Activated naive CD8-positive, alpha-beta T cell treated with anti-CD3 and anti-CD28 coated beads, Interleukin-2, amount 10 ng/mL, durations not matched to agents 7 days and 5 days (primary cell): ENCODE measurements at regions not wholly inside any gene's neighbourhood (a gene's known extent, or its start where the extent isn't known, plus 50 kb on each side); places are given as distances from the start of the nearest gene placed in this dataset.
"Not testable (repeated sequence)": the region's sequence is repeated elsewhere in the genome, so short reads cannot be mapped to it uniquely, and the experiment has no call there.

Experiments used
- ATAC-seq: fragments of 150-1000 bp; cut with Tn5 transposase; one replicate; pipeline ENCODE4 v1.10.0; 2021; ENCODE audit warnings: low read depth, moderate library complexity
- POLR2A ChIA-PET: fragments of 350-600 bp; sonication (Branson Sonifier 250); formaldehyde crosslinking; loops from one replicate; lab custom pipeline; 2021; ENCODE audit warnings: antibody characterized with exemption; lab: Charles Lee
- DNase-seq: peaks from one replicate; pipeline ENCODE4 v3.0.0; 2021
- H3K27ac Mint-ChIP-seq: one replicate; pipeline ENCODE4 v1.8.0; 2022; ENCODE audit warnings: mild to moderate bottlenecking, mixed read lengths
- H3K27me3 Mint-ChIP-seq: one replicate; pipeline ENCODE4 v1.8.0; 2022; ENCODE audit warnings: mild to moderate bottlenecking, moderate library complexity, mixed read lengths
- H3K36me3 Mint-ChIP-seq: one replicate; pipeline ENCODE4 v1.8.0; 2021; ENCODE audit warnings: mild to moderate bottlenecking, mixed read lengths
- H3K4me1 Mint-ChIP-seq: one replicate; pipeline ENCODE4 v1.8.0; 2021; ENCODE audit warnings: mixed read lengths
- H3K4me3 Mint-ChIP-seq: one replicate; pipeline ENCODE4 v1.8.0; 2022; ENCODE audit warnings: mild to moderate bottlenecking, moderate library complexity, mixed read lengths
- H3K9me3 Mint-ChIP-seq: one replicate; pipeline ENCODE4 v1.8.0; 2021; ENCODE audit warnings: mixed read lengths

DNA sequence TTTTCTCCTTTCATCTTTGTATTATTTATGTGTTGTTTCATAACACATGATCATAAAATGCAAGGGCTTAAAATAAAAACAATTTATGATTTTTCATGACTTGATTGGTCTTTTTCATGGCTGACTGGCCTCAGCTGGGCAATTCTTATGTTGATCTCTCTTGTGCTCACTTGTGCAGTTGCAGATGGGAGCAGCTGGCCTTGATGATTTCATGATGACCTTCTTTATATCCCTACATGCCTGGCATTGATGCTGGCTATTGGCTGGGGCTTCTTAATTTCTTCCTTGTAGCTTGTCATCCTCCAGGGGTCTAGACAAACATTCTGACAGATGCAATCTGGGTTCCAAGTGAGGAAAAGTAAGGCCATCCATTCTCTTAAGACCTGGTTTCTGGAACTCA, 1832.8 kb upstream of the FLRT2 start:
- Mint-ChIP-seq H3K9me3 (no peaks in the 10 kb centered on the region), H3K27me3 (no peaks in the 10 kb centered on the region), H3K27ac (no peak overlapping the region), H3K4me1 (no peaks in the 10 kb centered on the region), H3K36me3 (no peaks in the 10 kb centered on the region), H3K4me3 (no peak overlapping the region)
- POLR2A ChIA-PET: no interaction called here
- no peak for ATAC-seq
- DNase-seq: no peak

- POLR2A ChIA-PET: no interaction called here
- Mint-ChIP-seq H3K27me3 (no peaks in the 10 kb centered on the region), H3K4me1 (no peaks in the 10 kb centered on the region), H3K27ac (no peak overlapping the region), H3K4me3 (no peak overlapping the region), H3K9me3 (peaks cover 3% of the 10 kb centered on the region), H3K36me3 (no peaks in the 10 kb centered on the region)
- no peak for DNase-seq
- no peak for ATAC-seq
Measured at GRCh38 chr14:83702619-83703018, 1827.3 kb upstream of the FLRT2 start.

DNA sequence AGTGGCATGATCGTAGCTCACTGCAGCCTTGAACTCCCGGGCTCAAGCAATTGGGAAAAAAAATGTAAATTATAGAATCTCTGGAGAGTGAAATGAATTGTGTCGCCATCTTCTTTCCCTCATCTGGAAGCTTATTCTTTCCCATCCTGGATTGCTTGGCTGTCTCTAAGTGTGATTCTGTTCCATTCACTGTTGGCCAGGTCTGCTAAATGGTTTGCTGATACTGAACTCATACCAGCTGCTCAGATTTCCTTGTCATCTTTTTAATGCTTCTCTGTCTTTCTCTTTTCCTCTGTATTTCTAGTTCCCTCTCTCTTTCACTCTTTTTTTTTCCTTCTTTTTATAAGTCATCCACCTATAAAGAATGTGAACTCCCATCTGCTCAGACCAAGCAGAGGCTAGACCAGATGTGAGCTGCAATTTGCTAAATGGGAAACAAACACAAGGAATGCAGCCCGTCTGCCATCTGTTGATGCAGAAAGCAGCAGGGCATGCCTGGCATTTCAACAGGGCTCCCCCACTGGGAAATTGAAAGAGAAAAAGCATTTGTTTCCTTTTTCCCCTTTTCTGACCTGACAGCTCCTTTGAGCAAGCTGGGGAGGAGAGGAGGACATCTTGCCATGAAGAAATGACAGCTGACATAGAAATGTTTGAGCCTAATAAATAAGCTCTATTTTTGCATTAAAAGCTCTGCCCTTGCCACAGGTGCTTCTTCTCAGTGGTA, 1823.6 kb upstream of the FLRT2 start:
- Mint-ChIP-seq H3K4me1 (no peaks in the 10 kb centered on the region), H3K36me3 (no peaks in the 10 kb centered on the region), H3K27me3 (no peaks in the 10 kb centered on the region), H3K4me3 (no peak overlapping the region), H3K9me3 (peaks cover 7% of the 10 kb centered on the region), H3K27ac (no peak overlapping the region)
- no peak for DNase-seq
- POLR2A ChIA-PET: no interaction called here
- ATAC-seq: no peak

DNA sequence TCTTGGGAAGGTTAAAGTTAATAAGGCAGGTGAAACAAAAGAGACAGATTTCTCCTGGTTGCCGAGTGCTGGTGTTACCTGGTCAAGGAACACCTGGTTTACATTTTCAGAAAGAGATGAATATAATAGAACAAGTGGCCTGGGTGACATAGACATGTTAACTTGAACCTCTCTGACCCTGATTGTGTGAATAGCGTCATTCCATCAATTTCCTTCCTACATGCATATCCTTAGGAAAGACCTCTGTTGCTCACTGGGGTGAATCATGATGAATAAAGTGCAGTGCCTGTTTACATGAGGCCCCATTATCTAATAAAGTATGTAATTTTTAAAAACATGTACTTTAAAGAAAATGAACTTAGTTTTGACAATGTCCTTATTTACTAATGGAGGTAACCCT, 1822.9 kb upstream of the FLRT2 start:
- H3K27me3 Mint-ChIP-seq: no peaks in the 10 kb centered on the region
- no peaks in the 10 kb centered on the region for H3K36me3 Mint-ChIP-seq
- no peaks in the 10 kb centered on the region for H3K4me1 Mint-ChIP-seq
- H3K4me3 Mint-ChIP-seq: no peak overlapping the region
- ATAC-seq (no peak), DNase-seq (no peak)
- H3K9me3 Mint-ChIP-seq: peaks cover 7% of the 10 kb centered on the region
- POLR2A ChIA-PET: no interaction called here
- no peak overlapping the region for H3K27ac Mint-ChIP-seq

GRCh38 chr14:83709116-83709515, 1820.8 kb upstream of the FLRT2 start:
- ATAC-seq (no peak), DNase-seq (no peak)
- Mint-ChIP-seq H3K4me3 (no peak overlapping the region), H3K27me3 (no peaks in the 10 kb centered on the region), H3K36me3 (no peaks in the 10 kb centered on the region), H3K9me3 (peaks cover 11% of the 10 kb centered on the region), H3K27ac (no peak overlapping the region), H3K4me1 (no peaks in the 10 kb centered on the region)
- POLR2A ChIA-PET: no interaction called here

GRCh38 chr14:83711046-83711445, 1818.9 kb upstream of the FLRT2 start:
- Mint-ChIP-seq H3K27me3 (no peaks in the 10 kb centered on the region), H3K36me3 (no peaks in the 10 kb centered on the region), H3K4me3 (no peak overlapping the region), H3K27ac (no peak overlapping the region), H3K9me3 (peaks cover 12% of the 10 kb centered on the region), H3K4me1 (no peaks in the 10 kb centered on the region)
- DNase-seq (no peak), ATAC-seq (no peak)
- POLR2A ChIA-PET: no interaction called here

DNA sequence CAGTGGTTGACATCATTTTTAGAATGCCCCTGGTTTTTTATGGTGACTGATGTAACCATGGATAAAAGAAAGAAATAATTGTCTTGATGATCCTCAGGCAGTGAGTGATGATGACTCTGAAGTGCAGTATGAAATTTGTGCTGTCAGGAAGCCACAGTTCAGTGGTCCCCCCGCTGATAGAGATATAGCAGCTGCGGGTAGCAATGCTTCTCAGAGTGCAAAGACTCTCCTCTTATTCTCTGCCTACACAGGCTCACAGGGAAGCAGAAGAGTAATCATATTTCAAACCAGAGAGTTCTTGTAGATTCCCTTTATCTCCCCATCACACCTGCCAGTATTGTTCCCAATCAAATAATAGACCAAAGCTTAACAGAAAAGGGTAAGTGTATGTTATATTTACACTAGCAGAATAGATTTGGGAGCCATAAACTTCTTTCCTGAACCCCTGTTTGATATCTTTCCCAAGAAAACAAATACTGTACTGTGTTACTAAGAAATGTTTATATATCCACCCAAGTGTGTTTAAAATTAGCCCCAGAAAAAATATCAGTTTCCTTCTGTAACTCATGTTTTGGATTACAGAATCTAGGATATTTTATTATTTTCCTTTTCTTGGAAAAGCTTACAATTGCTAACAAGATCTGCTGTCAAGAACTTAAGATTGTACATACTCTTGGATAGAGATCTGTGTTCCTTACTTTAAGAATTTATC, 1817.4 kb upstream of the FLRT2 start:
- ATAC-seq (no peak), DNase-seq (no peak)
- H3K27ac Mint-ChIP-seq: no peak overlapping the region
- peaks cover 10% of the 10 kb centered on the region for H3K9me3 Mint-ChIP-seq
- no peaks in the 10 kb centered on the region for H3K27me3 Mint-ChIP-seq
- no peaks in the 10 kb centered on the region for H3K4me1 Mint-ChIP-seq
- no peaks in the 10 kb centered on the region for H3K36me3 Mint-ChIP-seq
- no peak overlapping the region for H3K4me3 Mint-ChIP-seq
- POLR2A ChIA-PET: no interaction called here

DNA sequence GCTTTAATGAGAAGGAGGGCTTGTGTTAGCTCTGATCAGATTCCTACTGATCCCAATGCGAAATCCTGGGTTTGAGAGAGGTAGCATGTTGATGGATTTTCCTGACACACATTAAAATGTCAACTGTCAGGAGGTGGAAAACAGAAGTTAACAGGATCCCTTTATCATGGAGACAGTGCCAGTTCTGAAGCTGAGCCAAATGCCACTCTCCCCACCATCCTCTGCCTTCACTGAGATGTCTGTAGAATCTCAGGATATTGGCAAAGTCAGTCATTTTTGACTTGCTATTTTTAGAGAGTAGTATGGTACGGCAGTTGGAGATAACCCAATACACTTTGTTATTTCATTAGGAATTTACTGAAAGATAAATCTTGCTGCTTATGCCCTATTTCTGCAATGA, 1816.2 kb upstream of the FLRT2 start:
- ATAC-seq (no peak), DNase-seq (no peak)
- POLR2A ChIA-PET: no interaction called here
- H3K4me1 Mint-ChIP-seq: no peaks in the 10 kb centered on the region
- no peaks in the 10 kb centered on the region for H3K27me3 Mint-ChIP-seq
- no peak overlapping the region for H3K27ac Mint-ChIP-seq
- no peak overlapping the region for H3K4me3 Mint-ChIP-seq
- no peaks in the 10 kb centered on the region for H3K36me3 Mint-ChIP-seq
- H3K9me3 Mint-ChIP-seq: peaks cover 10% of the 10 kb centered on the region

DNA sequence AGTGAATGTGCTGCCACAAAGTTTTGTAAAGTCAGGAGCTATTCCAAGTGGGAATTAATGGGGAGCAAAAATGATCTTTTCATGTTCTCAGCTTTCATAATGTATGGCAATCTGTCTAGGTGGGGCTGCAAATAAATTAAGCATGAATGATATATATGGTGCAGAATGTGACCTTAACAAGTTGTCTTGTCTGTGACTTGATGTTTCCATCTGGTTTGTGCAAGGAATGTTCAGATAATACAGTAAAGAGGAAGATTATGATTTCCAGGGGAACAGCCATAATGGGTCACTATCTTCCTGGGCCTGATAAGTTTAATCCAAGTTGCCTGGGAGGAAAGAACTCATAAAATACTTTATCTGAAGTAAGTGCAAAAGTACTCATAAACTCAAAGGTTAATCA, 1815.8 kb upstream of the FLRT2 start:
- H3K9me3 Mint-ChIP-seq: peaks cover 7% of the 10 kb centered on the region
- no peaks in the 10 kb centered on the region for H3K27me3 Mint-ChIP-seq
- H3K27ac Mint-ChIP-seq: no peak overlapping the region
- ATAC-seq (no peak), DNase-seq (no peak)
- no peaks in the 10 kb centered on the region for H3K36me3 Mint-ChIP-seq
- POLR2A ChIA-PET: no interaction called here
- H3K4me3 Mint-ChIP-seq: no peak overlapping the region
- H3K4me1 Mint-ChIP-seq: no peaks in the 10 kb centered on the region

GRCh38 chr14:83719435-83719834, 1810.5 kb upstream of the FLRT2 start:
- H3K4me3 Mint-ChIP-seq, H3K27ac Mint-ChIP-seq, DNase-seq, H3K27me3 Mint-ChIP-seq, H3K9me3 Mint-ChIP-seq, POLR2A ChIA-PET, ATAC-seq, H3K36me3 Mint-ChIP-seq, H3K4me1 Mint-ChIP-seq: not testable (repeated sequence)

- no peaks in the 10 kb centered on the region for H3K27me3 Mint-ChIP-seq
- no peaks in the 10 kb centered on the region for H3K36me3 Mint-ChIP-seq
- no peaks in the 10 kb centered on the region for H3K4me1 Mint-ChIP-seq
- DNase-seq: no peak
- POLR2A ChIA-PET: no interaction called here
- no peak overlapping the region for H3K4me3 Mint-ChIP-seq
- no peak for ATAC-seq
- H3K27ac Mint-ChIP-seq: no peak overlapping the region
- H3K9me3 Mint-ChIP-seq: peaks cover 9% of the 10 kb centered on the region
Measured at GRCh38 chr14:83733670-83734069, 1796.3 kb upstream of the FLRT2 start.

- ATAC-seq (no peak), DNase-seq (no peak)
- Mint-ChIP-seq H3K27me3 (no peaks in the 10 kb centered on the region), H3K27ac (no peak overlapping the region), H3K4me1 (no peaks in the 10 kb centered on the region), H3K4me3 (no peak overlapping the region), H3K9me3 (peaks cover 9% of the 10 kb centered on the region), H3K36me3 (no peaks in the 10 kb centered on the region)
- POLR2A ChIA-PET: no interaction called here
Measured at GRCh38 chr14:83734431-83734830, 1795.5 kb upstream of the FLRT2 start.

DNA sequence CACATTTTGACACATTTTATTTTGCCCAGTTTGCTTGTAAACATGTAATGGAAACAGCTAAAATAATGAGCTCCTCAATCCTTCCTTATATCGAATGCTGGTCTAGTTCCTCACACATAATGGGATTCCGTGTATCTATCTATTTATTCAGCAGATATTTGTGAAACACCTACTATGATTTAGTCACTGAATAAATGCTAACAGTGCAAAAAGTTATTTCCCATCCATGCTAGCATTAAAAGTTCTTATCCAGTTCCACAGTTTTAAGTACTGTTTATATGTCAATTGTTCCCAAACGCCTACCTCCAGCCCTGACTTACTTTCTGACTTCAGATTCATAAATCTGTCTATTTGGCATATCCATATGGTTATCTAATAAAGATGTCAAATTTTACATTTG, 1788.7 kb upstream of the FLRT2 start:
- Mint-ChIP-seq H3K27ac (no peak overlapping the region), H3K4me3 (no peak overlapping the region), H3K9me3 (peaks cover 8% of the 10 kb centered on the region), H3K27me3 (no peaks in the 10 kb centered on the region), H3K4me1 (no peaks in the 10 kb centered on the region), H3K36me3 (no peaks in the 10 kb centered on the region)
- ATAC-seq: no peak
- POLR2A ChIA-PET: no interaction called here
- DNase-seq: no peak

- no peak overlapping the region for H3K4me3 Mint-ChIP-seq
- no peak for DNase-seq
- no peaks in the 10 kb centered on the region for H3K4me1 Mint-ChIP-seq
- no peak overlapping the region for H3K27ac Mint-ChIP-seq
- H3K9me3 Mint-ChIP-seq: peaks cover 10% of the 10 kb centered on the region
- H3K27me3 Mint-ChIP-seq: no peaks in the 10 kb centered on the region
- H3K36me3 Mint-ChIP-seq: no peaks in the 10 kb centered on the region
- ATAC-seq: no peak
- POLR2A ChIA-PET: no interaction called here
Measured at GRCh38 chr14:83744224-83744623, 1785.7 kb upstream of the FLRT2 start.
